ENCODE measurements at regions not wholly inside any gene's neighbourhood (a gene's known extent, or its start where the extent isn't known, plus 50 kb on each side); places are given as distances from the start of the nearest gene placed in this dataset.
A peak's percentile ranks its signal among the peaks of the same experiment; 100 is the strongest.

- H3K27ac ChIP-seq: no peak overlapping the region
- no peaks in the 10 kb centered on the region for H3K4me1 ChIP-seq
- DNase-seq: no peak
- no peaks in the 10 kb centered on the region for H3K9me3 ChIP-seq
- intact Hi-C loops (cut with DNase I): no loop called here
- ATAC-seq: no peak
- H3K36me3 ChIP-seq: no peaks in the 10 kb centered on the region
- no peaks in the 10 kb centered on the region for H3K27me3 ChIP-seq
- H3K4me3 ChIP-seq: no peak overlapping the region
- no peak for TF ChIP-seq CTCF (IDR thresholded peaks at IDR 0.05)
Observed at GRCh38 chr4:149005191-149005590, 563.0 kb upstream of the NR3C2 start.

DNA sequence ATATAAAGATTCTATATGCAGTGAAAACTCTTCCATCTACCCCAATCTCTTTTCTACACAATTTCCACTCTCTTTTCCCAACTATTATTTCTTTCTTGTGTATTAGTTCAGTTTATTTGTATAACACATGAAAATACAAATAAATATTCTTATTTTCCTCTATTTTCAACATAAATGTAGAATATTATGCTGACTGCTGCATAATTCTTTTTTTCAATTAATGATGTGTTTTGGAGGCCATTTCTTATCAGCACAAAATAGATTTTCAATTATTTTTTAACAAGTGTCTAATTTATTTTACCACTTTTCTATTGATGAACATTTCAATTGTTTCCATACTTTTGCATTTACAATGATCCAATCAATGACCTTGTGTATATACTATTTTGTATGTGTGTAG lies 557.7 kb upstream of the NR3C2 start:
- ATAC-seq (no peak), DNase-seq (no peak)
- Histone ChIP-seq H3K27ac (no peak overlapping the region), H3K4me3 (no peak overlapping the region), H3K36me3 (no peaks in the 10 kb centered on the region), H3K27me3 (no peaks in the 10 kb centered on the region), H3K9me3 (no peaks in the 10 kb centered on the region), H3K4me1 (no peaks in the 10 kb centered on the region)
- intact Hi-C loops (cut with DNase I): no loop called here
- no peak for TF ChIP-seq CTCF (IDR thresholded peaks at IDR 0.05)

DNA sequence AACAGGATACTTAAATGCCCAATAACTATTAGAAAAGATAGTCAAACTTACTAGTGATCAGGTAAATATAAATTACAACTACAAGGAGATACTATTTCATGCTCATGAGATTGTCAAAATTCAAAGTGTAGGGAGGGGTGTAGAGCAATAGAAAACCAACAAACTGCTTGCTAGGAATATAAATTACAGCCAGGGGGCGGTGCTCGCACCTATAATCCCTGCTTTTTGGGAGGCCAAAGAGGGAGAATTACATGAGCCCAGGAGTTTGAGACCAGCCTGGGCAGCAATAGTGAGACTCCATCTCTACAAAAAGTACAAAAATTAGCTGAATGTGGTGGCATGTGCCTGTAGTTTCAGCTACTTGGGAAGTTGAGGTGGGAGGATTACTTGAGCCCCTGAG lies 556.5 kb upstream of the NR3C2 start:
- Histone ChIP-seq H3K27me3 (no peaks in the 10 kb centered on the region), H3K4me1 (no peaks in the 10 kb centered on the region), H3K4me3 (no peak overlapping the region), H3K36me3 (no peaks in the 10 kb centered on the region), H3K9me3 (no peaks in the 10 kb centered on the region), H3K27ac (no peak overlapping the region)
- intact Hi-C loops (cut with DNase I): no loop called here
- no peak for TF ChIP-seq CTCF (IDR thresholded peaks at IDR 0.05)
- ATAC-seq (no peak), DNase-seq (no peak)

DNA sequence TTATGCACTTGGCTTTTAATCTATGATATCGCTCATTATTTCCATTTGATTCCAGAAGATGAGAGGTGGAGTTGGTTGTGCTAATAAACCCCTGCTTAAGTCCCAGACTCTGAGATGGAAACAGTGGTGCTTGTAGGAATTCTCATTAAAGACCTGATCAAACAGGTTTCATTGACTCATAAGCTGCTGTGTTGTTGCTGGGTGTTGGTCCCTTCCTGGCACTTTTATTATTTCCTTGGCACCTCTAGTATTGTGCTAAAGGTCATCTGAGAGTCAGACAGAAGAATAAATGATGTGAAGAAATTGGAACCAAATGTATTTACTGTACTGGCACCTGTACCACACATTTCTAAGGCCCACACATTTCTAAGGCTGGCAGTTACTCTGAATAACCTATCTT lies 544.7 kb upstream of the NR3C2 start:
- Histone ChIP-seq H3K27me3 (no peaks in the 10 kb centered on the region), H3K4me3 (no peak overlapping the region), H3K27ac (no peak overlapping the region), H3K36me3 (no peaks in the 10 kb centered on the region), H3K9me3 (peaks cover 0 to 4% of the 10 kb centered on the region in 2 donors), H3K4me1 (no peaks in the 10 kb centered on the region)
- peak; percentile 76 for ATAC-seq
- intact Hi-C loops (cut with DNase I): no loop called here
- no peak for DNase-seq
- no peak for TF ChIP-seq CTCF (IDR thresholded peaks at IDR 0.05)

DNA sequence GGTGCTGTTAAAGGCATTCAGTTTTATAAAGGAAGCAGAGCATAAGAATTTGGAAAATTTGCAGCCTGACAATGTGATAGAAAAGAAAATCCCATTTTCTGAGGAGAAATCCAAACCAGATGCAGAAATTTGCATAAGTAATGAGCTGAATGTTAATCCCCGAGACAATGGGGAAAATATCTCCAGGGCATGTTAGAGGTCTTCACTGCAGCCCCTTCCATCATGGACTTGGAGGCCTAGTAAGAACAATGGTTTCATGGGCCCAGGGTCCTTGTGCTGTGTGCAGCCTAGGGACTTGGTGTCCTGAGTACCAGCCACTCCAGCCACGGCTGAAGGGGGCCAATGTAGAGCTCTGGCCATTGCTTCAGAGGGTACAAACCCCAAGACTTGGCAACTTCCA lies 542.7 kb upstream of the NR3C2 start:
- no peaks in the 10 kb centered on the region for H3K4me1 ChIP-seq
- no peak for TF ChIP-seq CTCF (IDR thresholded peaks at IDR 0.05)
- no peak overlapping the region for H3K4me3 ChIP-seq
- H3K27me3 ChIP-seq: no peaks in the 10 kb centered on the region
- peak in 1 of 4 donors; percentile 32 for DNase-seq
- no peak overlapping the region for H3K27ac ChIP-seq
- no peaks in the 10 kb centered on the region for H3K36me3 ChIP-seq
- intact Hi-C loops (cut with DNase I): no loop called here
- H3K9me3 ChIP-seq: peaks cover 0 to 4% of the 10 kb centered on the region in 2 donors
- no peak for ATAC-seq
